ENCODE measurements at regions not wholly inside any gene's neighbourhood (a gene's known extent, or its start where the extent isn't known, plus 50 kb on each side); places are given as distances from the start of the nearest gene placed in this dataset.

DNA sequence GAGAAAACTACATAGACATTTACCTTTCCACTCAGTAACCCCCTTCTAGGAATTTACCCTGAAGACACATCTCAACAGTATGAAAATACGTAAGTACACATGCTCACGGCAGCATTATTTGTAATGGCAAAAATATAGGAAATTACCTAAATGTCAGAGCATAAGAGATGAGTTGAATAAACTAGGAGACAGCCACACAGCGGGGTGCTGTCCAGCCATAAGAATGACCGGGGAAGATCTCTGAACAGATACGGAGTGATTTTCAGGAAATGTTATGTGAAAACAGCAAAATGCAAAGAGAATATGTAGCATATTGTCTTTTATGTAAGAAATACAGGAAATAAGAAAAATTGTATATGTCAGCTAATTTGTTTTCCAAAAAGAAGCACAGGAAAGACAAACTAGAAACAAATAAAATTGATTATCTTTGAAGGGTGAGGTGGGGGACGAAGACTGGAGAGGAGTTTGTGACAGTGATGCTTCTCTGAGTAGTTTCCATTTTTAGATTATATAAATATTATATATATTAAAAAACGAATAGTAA, 195.4 kb downstream of the HAUS1 start:
- H3K4me2 ChIP-seq (ENCODE audit: insufficient read depth, low read length, poor library complexity, severe bottlenecking) = no peak overlapping the region
- peaks cover 0 to 6% (median 0%) of the 10 kb centered on the region in 3 experiments for H3K27me3 ChIP-seq (ENCODE audit: control insufficient read depth in 3 of 3, insufficient read depth in 3 of 3, low read depth in 1 of 3, low read length in 3 of 3)
- no CpG with 5 or more reads among the region's 7 CpGs for WGBS, 2 donors (ENCODE audit: extremely low coverage in 2 of 2, insufficient read length in 2 of 2, insufficient replicate concordance in 1 of 2)
- H3K14ac ChIP-seq (ENCODE audit: low read length) = no peak overlapping the region
- H3K79me1 ChIP-seq (ENCODE audit: low read depth, low read length) = no peaks in the 10 kb centered on the region
- no peak overlapping the region for H2BK120ac ChIP-seq (ENCODE audit: low read depth, low read length)
- H3K4me3 ChIP-seq (ENCODE audit: low read length in 2 of 2) = no peak overlapping the region
- no peak overlapping the region for H3K18ac ChIP-seq (ENCODE audit: low read length)
- no peak overlapping the region for H2BK12ac ChIP-seq (ENCODE audit: low read length)
- no peak overlapping the region for H2AK5ac ChIP-seq (ENCODE audit: low read depth, low read length)
- no peak overlapping the region for H3K9ac ChIP-seq (ENCODE audit: low read depth, low read length, poor library complexity)
- no peak overlapping the region for H3K27ac ChIP-seq (replicated peaks; ENCODE audit: low read length)
- H2BK5ac ChIP-seq (ENCODE audit: low read length) = no peak overlapping the region
- no peaks in the 10 kb centered on the region for H3K36me3 ChIP-seq (replicated peaks in 1 of 2; ENCODE audit: control insufficient read depth in 2 of 2, insufficient read depth in 2 of 2, low read length in 2 of 2)
- H3K4ac ChIP-seq (ENCODE audit: low read length) = no peak overlapping the region
- no peak overlapping the region for H4K91ac ChIP-seq (ENCODE audit: low read depth, low read length, poor library complexity)
- no peak overlapping the region for H2AFZ ChIP-seq (ENCODE audit: low read length)
- no peak overlapping the region for H2BK15ac ChIP-seq (ENCODE audit: low read length)
- peaks cover 9 to 14% of the 10 kb centered on the region in 2 donors for H3K4me1 ChIP-seq (ENCODE audit: control insufficient read depth in 2 of 2, insufficient read depth in 1 of 2, low read depth in 1 of 2, low read length in 2 of 2)
- no peak for DNase-seq (ENCODE audit: low spot score)
- H3K23ac ChIP-seq (ENCODE audit: low read depth, low read length, poor library complexity) = no peak overlapping the region
- H4K8ac ChIP-seq (ENCODE audit: low read depth, low read length) = no peak overlapping the region
- H3K9me3 ChIP-seq (replicated peaks in 1 of 2; ENCODE audit: control insufficient read depth in 2 of 2, insufficient read depth in 1 of 2, low read depth in 1 of 2, low read length in 2 of 2) = peaks cover 0 to 2% of the 10 kb centered on the region in 2 donors

DNA sequence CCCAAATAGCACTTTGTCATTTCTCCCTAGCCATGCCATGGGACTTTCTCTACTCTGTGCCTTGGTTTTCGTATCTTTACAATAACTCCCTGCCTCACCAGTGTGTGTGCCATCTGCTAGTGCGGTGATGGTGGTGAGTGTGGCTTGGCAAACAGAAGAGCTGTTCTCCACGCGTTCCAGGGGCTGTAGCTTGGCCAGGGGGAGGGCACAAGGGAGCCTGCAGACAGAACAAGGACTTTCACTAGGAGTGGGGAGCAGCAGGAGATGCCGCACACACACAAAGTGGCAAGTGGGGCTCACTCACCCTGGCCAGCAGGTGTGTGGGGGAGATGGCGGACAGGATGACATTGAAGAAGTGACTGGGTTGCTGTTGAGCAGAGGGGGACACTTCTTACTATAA, 196.9 kb downstream of the HAUS1 start:
- Histone ChIP-seq H3K18ac (ENCODE audit: low read length) (no peak overlapping the region), H4K91ac (ENCODE audit: low read depth, low read length, poor library complexity) (no peak overlapping the region), H3K4ac (ENCODE audit: low read length) (no peak overlapping the region), H3K4me1 (ENCODE audit: control insufficient read depth in 2 of 2, insufficient read depth in 1 of 2, low read depth in 1 of 2, low read length in 2 of 2) (peaks cover 5 to 12% of the 10 kb centered on the region in 2 donors), H3K4me2 (ENCODE audit: insufficient read depth, low read length, poor library complexity, severe bottlenecking) (no peak overlapping the region), H2AK5ac (ENCODE audit: low read depth, low read length) (peak overlapping the region; percentile 71), H3K23ac (ENCODE audit: low read depth, low read length, poor library complexity) (no peak overlapping the region), H3K14ac (ENCODE audit: low read length) (no peak overlapping the region), H2BK15ac (ENCODE audit: low read length) (peak overlapping the region; percentile 0), H2AFZ (ENCODE audit: low read length) (no peak overlapping the region), H4K8ac (ENCODE audit: low read depth, low read length) (no peak overlapping the region), H3K4me3 (ENCODE audit: low read length in 2 of 2) (no peak overlapping the region), H3K9me3 (replicated peaks in 1 of 2; ENCODE audit: control insufficient read depth in 2 of 2, insufficient read depth in 1 of 2, low read depth in 1 of 2, low read length in 2 of 2) (peaks cover 2% of the 10 kb centered on the region in 2 donors), H2BK120ac (ENCODE audit: low read depth, low read length) (no peak overlapping the region), H3K36me3 (replicated peaks in 1 of 2; ENCODE audit: control insufficient read depth in 2 of 2, insufficient read depth in 2 of 2, low read length in 2 of 2) (no peaks in the 10 kb centered on the region), H3K27ac (replicated peaks; ENCODE audit: low read length) (no peak overlapping the region), H3K79me1 (ENCODE audit: low read depth, low read length) (no peaks in the 10 kb centered on the region), H2BK12ac (ENCODE audit: low read length) (peak overlapping the region; percentile 26), H3K9ac (ENCODE audit: low read depth, low read length, poor library complexity) (no peak overlapping the region), H2BK5ac (ENCODE audit: low read length) (no peak overlapping the region), H3K27me3 (ENCODE audit: control insufficient read depth in 3 of 3, insufficient read depth in 3 of 3, low read depth in 1 of 3, low read length in 3 of 3) (peaks cover 0 to 6% (median 0%) of the 10 kb centered on the region in 3 experiments)
- no CpG with 5 or more reads among the region's 6 CpGs for WGBS, 2 donors (ENCODE audit: extremely low coverage in 2 of 2, insufficient read length in 2 of 2, insufficient replicate concordance in 1 of 2)
- no peak for DNase-seq (ENCODE audit: low spot score)

DNA sequence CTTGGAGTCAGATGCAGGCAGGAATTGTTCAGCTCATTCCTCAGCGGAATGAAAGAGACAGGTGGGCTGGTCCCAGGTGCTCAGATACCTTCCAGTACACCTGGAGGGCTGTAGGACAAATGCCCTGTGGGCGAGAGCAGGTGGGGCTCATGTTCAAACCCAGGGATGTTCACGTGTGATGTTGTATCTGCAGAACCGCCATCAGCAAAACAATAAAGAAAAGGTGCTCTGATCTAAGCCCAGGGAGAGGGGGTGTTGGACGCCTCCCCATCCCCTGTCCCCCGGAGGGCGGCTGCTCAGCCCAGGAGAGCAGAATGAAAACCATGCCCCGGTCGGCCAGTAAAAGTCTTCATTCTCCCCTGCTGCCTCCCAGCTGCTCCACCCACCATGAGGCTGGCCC, 197.4 kb downstream of the HAUS1 start:
- Histone ChIP-seq H3K27ac (replicated peaks; ENCODE audit: low read length) (no peak overlapping the region), H2BK12ac (ENCODE audit: low read length) (peak overlapping the region; percentile 26), H3K9me3 (replicated peaks in 1 of 2; ENCODE audit: control insufficient read depth in 2 of 2, insufficient read depth in 1 of 2, low read depth in 1 of 2, low read length in 2 of 2) (peaks cover 2 to 5% of the 10 kb centered on the region in 2 donors), H4K8ac (ENCODE audit: low read depth, low read length) (no peak overlapping the region), H3K4me2 (ENCODE audit: insufficient read depth, low read length, poor library complexity, severe bottlenecking) (no peak overlapping the region), H3K4me3 (ENCODE audit: low read length in 2 of 2) (no peak overlapping the region), H2BK120ac (ENCODE audit: low read depth, low read length) (no peak overlapping the region), H3K4ac (ENCODE audit: low read length) (no peak overlapping the region), H3K79me1 (ENCODE audit: low read depth, low read length) (no peaks in the 10 kb centered on the region), H2BK5ac (ENCODE audit: low read length) (no peak overlapping the region), H3K14ac (ENCODE audit: low read length) (no peak overlapping the region), H4K91ac (ENCODE audit: low read depth, low read length, poor library complexity) (no peak overlapping the region), H3K18ac (ENCODE audit: low read length) (peak overlapping the region; percentile 35), H2BK15ac (ENCODE audit: low read length) (peak overlapping the region; percentile 0), H2AK5ac (ENCODE audit: low read depth, low read length) (peak overlapping the region; percentile 71), H3K4me1 (ENCODE audit: control insufficient read depth in 2 of 2, insufficient read depth in 1 of 2, low read depth in 1 of 2, low read length in 2 of 2) (peaks cover 5 to 12% of the 10 kb centered on the region in 2 donors), H2AFZ (ENCODE audit: low read length) (no peak overlapping the region), H3K9ac (ENCODE audit: low read depth, low read length, poor library complexity) (no peak overlapping the region), H3K36me3 (replicated peaks in 1 of 2; ENCODE audit: control insufficient read depth in 2 of 2, insufficient read depth in 2 of 2, low read length in 2 of 2) (no peaks in the 10 kb centered on the region), H3K23ac (ENCODE audit: low read depth, low read length, poor library complexity) (no peak overlapping the region), H3K27me3 (ENCODE audit: control insufficient read depth in 3 of 3, insufficient read depth in 3 of 3, low read depth in 1 of 3, low read length in 3 of 3) (peaks cover 0 to 6% (median 0%) of the 10 kb centered on the region in 3 experiments)
- WGBS, 2 donors (ENCODE audit: extremely low coverage in 2 of 2, insufficient read length in 2 of 2, insufficient replicate concordance in 1 of 2) = no CpG with 5 or more reads among the region's 9 CpGs
- DNase-seq (ENCODE audit: low spot score) = no peak

DNA sequence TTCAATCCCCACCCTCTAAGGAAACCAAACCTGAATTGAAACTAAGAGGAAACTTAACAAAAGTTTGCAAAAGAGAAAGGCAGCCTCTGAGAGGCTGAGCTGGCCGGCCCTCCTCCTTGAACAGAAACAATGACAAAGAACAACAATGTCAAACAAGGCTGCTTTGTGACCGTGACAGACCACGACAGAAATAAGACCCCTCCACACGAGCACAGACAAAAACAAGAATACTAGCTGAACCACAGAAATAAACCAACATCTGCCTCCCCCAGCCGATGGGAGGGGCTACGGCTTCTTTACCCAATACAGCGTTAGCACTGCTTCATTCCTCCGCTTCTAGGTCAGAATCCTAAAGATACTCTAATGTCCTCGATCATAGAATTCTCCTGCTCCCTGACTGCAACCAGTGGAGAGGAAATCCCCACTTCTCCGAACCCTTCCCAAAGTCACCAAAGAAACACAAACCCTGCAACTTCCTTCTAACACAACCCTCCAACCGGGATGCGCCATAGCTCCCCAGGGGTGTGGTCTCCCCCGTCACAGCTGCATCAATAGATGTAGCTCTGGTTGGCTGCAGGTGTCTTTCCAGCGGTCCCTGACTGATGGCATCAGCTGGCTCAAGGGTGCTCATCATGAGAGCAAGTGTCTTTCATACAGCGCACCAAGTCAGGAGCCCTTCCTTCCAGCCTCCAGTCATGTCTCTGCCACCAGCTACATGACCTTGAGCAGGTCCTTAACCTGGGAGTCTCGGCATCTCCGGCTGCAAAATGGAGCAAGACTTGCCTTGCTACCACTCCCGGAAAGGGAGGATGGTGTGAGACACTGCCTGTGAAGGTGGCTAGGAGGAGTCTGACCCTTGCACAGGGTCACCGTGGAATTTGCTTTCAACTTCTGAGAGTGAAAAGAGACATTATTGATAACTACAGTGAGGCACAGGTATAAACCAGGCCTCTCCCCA, 198.6 kb downstream of the HAUS1 start:
- no peak overlapping the region for H3K4me2 ChIP-seq (ENCODE audit: insufficient read depth, low read length, poor library complexity, severe bottlenecking)
- H3K27me3 ChIP-seq (ENCODE audit: control insufficient read depth in 3 of 3, insufficient read depth in 3 of 3, low read depth in 1 of 3, low read length in 3 of 3) = peaks cover 0 to 6% (median 0%) of the 10 kb centered on the region in 3 experiments
- no peak overlapping the region for H2BK5ac ChIP-seq (ENCODE audit: low read length)
- H2BK15ac ChIP-seq (ENCODE audit: low read length) = no peak overlapping the region
- no peak overlapping the region for H3K27ac ChIP-seq (replicated peaks; ENCODE audit: low read length)
- peaks cover 2 to 7% of the 10 kb centered on the region in 2 donors for H3K9me3 ChIP-seq (replicated peaks in 1 of 2; ENCODE audit: control insufficient read depth in 2 of 2, insufficient read depth in 1 of 2, low read depth in 1 of 2, low read length in 2 of 2)
- H3K4ac ChIP-seq (ENCODE audit: low read length) = no peak overlapping the region
- WGBS, 2 donors (ENCODE audit: extremely low coverage in 2 of 2, insufficient read length in 2 of 2, insufficient replicate concordance in 1 of 2) = no CpG with 5 or more reads among the region's 19 CpGs
- no peaks in the 10 kb centered on the region for H3K36me3 ChIP-seq (replicated peaks in 1 of 2; ENCODE audit: control insufficient read depth in 2 of 2, insufficient read depth in 2 of 2, low read length in 2 of 2)
- H3K79me1 ChIP-seq (ENCODE audit: low read depth, low read length) = no peaks in the 10 kb centered on the region
- H4K91ac ChIP-seq (ENCODE audit: low read depth, low read length, poor library complexity) = no peak overlapping the region
- no peak overlapping the region for H2BK120ac ChIP-seq (ENCODE audit: low read depth, low read length)
- H2AFZ ChIP-seq (ENCODE audit: low read length) = peak overlapping the region; percentile 68
- no peak overlapping the region for H3K23ac ChIP-seq (ENCODE audit: low read depth, low read length, poor library complexity)
- H3K14ac ChIP-seq (ENCODE audit: low read length) = no peak overlapping the region
- no peak overlapping the region for H3K9ac ChIP-seq (ENCODE audit: low read depth, low read length, poor library complexity)
- H2BK12ac ChIP-seq (ENCODE audit: low read length) = no peak overlapping the region
- H2AK5ac ChIP-seq (ENCODE audit: low read depth, low read length) = no peak overlapping the region
- H3K18ac ChIP-seq (ENCODE audit: low read length) = no peak overlapping the region
- peak overlapping the region in 1 of 2 donors; percentile 2 for H3K4me3 ChIP-seq (ENCODE audit: low read length in 2 of 2)
- peaks cover 5 to 12% of the 10 kb centered on the region in 2 donors for H3K4me1 ChIP-seq (ENCODE audit: control insufficient read depth in 2 of 2, insufficient read depth in 1 of 2, low read depth in 1 of 2, low read length in 2 of 2)
- no peak overlapping the region for H4K8ac ChIP-seq (ENCODE audit: low read depth, low read length)
- no peak for DNase-seq (ENCODE audit: low spot score)
